Natural killer cell (primary cell): ENCODE measurements at regions not wholly inside any gene's neighbourhood (a gene's known extent, or its start where the extent isn't known, plus 50 kb on each side); places are given as distances from the start of the nearest gene placed in this dataset.

Experiments
- ATAC-seq, 3 donors: fragments of 150-1000 bp in 2 of 3; fragments of 200-7000 bp in 1 of 3; cut with Tn5 transposase; 1 replicate in 1 of 3; 2 replicates in 2 of 3; pipeline ENCODE4 v1.10.0; 2021; ENCODE audit warnings: mild to moderate bottlenecking in 2 of 3, moderate library complexity in 2 of 3
- DNase-seq, 2 donors: peaks; one replicate each; pipeline versions ENCODE4 v3.0.0 to v3.0.0-alpha.2; 2013 to 2021; ENCODE audit warnings: mixed read lengths in 1 of 2
- H3K27ac ChIP-seq: one replicate; pipeline ENCODE4 v1.5.1; 2013; ENCODE audit warnings: mild to moderate bottlenecking, low read length
- H3K27me3 ChIP-seq: one replicate; pipeline ENCODE4 v1.6.1; 2013; ENCODE audit warnings: low read length; ENCODE audit not compliant: control insufficient read depth, insufficient read depth
- H3K36me3 ChIP-seq: one replicate; pipeline ENCODE4 v1.6.1; 2013; ENCODE audit warnings: low read length; ENCODE audit not compliant: control insufficient read depth, insufficient read depth
- H3K4me1 ChIP-seq: one replicate; pipeline ENCODE4 v1.6.1; 2013; ENCODE audit warnings: low read length; ENCODE audit not compliant: control insufficient read depth, insufficient read depth
- H3K4me3 ChIP-seq: one replicate; pipeline ENCODE4 v1.5.1; 2013; ENCODE audit warnings: low read length
- H3K9me3 ChIP-seq: one replicate; pipeline ENCODE4 v1.6.1; 2013; ENCODE audit warnings: low read length; ENCODE audit not compliant: control insufficient read depth, insufficient read depth
- H3K27ac Mint-ChIP-seq, 2 donors: one replicate each; pipeline ENCODE4 v1.8.0; 2022; ENCODE audit warnings: mild to moderate bottlenecking in 2 of 2, mixed read lengths in 2 of 2, moderate library complexity in 1 of 2
- H3K27me3 Mint-ChIP-seq, 2 donors: one replicate each; pipeline ENCODE4 v1.8.0; 2022; ENCODE audit warnings: low read depth in 2 of 2, mixed read lengths in 2 of 2
- H3K36me3 Mint-ChIP-seq: one replicate; pipeline ENCODE4 v1.8.0; 2022; ENCODE audit warnings: mixed read lengths
- H3K4me1 Mint-ChIP-seq, 2 donors: one replicate each; pipeline ENCODE4 v1.8.0; 2022; ENCODE audit warnings: mixed read lengths in 2 of 2
- H3K4me3 Mint-ChIP-seq: one replicate; pipeline ENCODE4 v1.8.0; 2022; ENCODE audit warnings: mild to moderate bottlenecking, moderate library complexity, mixed read lengths
- H3K9me3 Mint-ChIP-seq, 2 donors: one replicate each; pipeline ENCODE4 v1.8.0; 2022; ENCODE audit warnings: mixed read lengths in 2 of 2
- CTCF ChIP-seq: fragments of 200-600 bp; IDR thresholded peaks from one replicate; pipeline ENCODE4 v1.8.0; 2022; ENCODE audit warnings: antibody characterized with exemption
- WGBS: methylation state at CpG from one replicate; pipeline ENCODE4 v1.1.7; 2013; ENCODE audit warnings: missing lambda C conversion rate; ENCODE audit not compliant: insufficient coverage; 5-methylcytosine and 5-hydroxymethylcytosine counted together
- intact Hi-C: fragments of 100-400 bp; cut with micrococcal nuclease; formaldehyde crosslinking; loops from one replicate; pipeline ENCODE4 v1.14.2; 2022

GRCh38 chr2:238640486-238640885, 207.4 kb upstream of the TWIST2 start:
- no peak overlapping the region for H3K4me3 ChIP-seq
- Mint-ChIP-seq H3K4me1 (no peaks in the 10 kb centered on the region), H3K4me3 (no peak overlapping the region), H3K9me3 (no peaks in the 10 kb centered on the region), H3K27ac (no peak overlapping the region), H3K36me3 (no peaks in the 10 kb centered on the region), H3K27me3 (peaks cover 2 to 9% of the 10 kb centered on the region in 2 donors)
- H3K36me3 ChIP-seq: no peaks in the 10 kb centered on the region
- no peaks in the 10 kb centered on the region for H3K27me3 ChIP-seq
- ATAC-seq (no peak), DNase-seq (no peak)
- intact Hi-C loops: no loop called here
- H3K4me1 ChIP-seq: no peaks in the 10 kb centered on the region
- 69% methylated on average over 8 of the region's 8 CpGs for WGBS
- H3K27ac ChIP-seq: no peak overlapping the region
- H3K9me3 ChIP-seq: no peaks in the 10 kb centered on the region
- no peak for TF ChIP-seq CTCF

DNA sequence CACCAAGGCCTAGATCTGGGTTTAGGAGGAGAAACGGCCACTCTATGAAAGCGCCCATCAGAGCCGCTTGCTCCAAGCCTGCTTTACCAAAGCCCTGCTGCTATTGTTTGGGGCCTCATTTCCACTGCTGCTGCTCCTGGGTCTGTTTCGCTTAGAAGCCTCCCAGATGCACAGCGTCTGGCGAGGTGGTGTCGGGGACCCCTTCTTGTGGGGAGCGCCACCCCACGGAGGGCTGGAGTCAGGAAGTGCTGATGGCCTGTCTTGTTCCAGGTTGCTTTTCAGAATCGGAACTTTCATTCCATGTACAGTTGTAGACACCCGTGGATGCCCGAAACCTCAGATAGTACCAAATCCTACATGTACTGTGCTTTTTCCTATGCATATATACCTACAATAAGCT, 204.9 kb upstream of the TWIST2 start:
- ATAC-seq (no peak), DNase-seq (no peak)
- Histone ChIP-seq H3K27me3 (no peaks in the 10 kb centered on the region), H3K4me1 (no peaks in the 10 kb centered on the region), H3K36me3 (no peaks in the 10 kb centered on the region), H3K4me3 (no peak overlapping the region), H3K27ac (no peak overlapping the region), H3K9me3 (no peaks in the 10 kb centered on the region)
- no peaks in the 10 kb centered on the region for H3K9me3 Mint-ChIP-seq
- WGBS: 89% methylated on average over 12 of the region's 12 CpGs
- no peaks in the 10 kb centered on the region for H3K36me3 Mint-ChIP-seq
- H3K27ac Mint-ChIP-seq: no peak overlapping the region
- no peaks in the 10 kb centered on the region for H3K4me1 Mint-ChIP-seq
- peaks cover 2 to 9% of the 10 kb centered on the region in 2 donors for H3K27me3 Mint-ChIP-seq
- TF ChIP-seq CTCF: no peak
- no peak overlapping the region for H3K4me3 Mint-ChIP-seq
- intact Hi-C loops: no loop called here

- peaks cover 2 to 9% of the 10 kb centered on the region in 2 donors for H3K27me3 Mint-ChIP-seq
- H3K36me3 Mint-ChIP-seq: no peaks in the 10 kb centered on the region
- ATAC-seq (no peak), DNase-seq (no peak)
- intact Hi-C loops: no loop called here
- H3K4me1 Mint-ChIP-seq: no peaks in the 10 kb centered on the region
- H3K4me3 ChIP-seq: no peak overlapping the region
- no peaks in the 10 kb centered on the region for H3K9me3 ChIP-seq
- WGBS: 80% methylated on average over 5 of the region's 5 CpGs
- H3K27ac Mint-ChIP-seq: no peak overlapping the region
- H3K27me3 ChIP-seq: no peaks in the 10 kb centered on the region
- no peaks in the 10 kb centered on the region for H3K36me3 ChIP-seq
- H3K27ac ChIP-seq: no peak overlapping the region
- H3K4me3 Mint-ChIP-seq: no peak overlapping the region
- TF ChIP-seq CTCF: no peak
- no peaks in the 10 kb centered on the region for H3K9me3 Mint-ChIP-seq
- no peaks in the 10 kb centered on the region for H3K4me1 ChIP-seq
Measured at GRCh38 chr2:238643400-238643907, 204.4 kb upstream of the TWIST2 start.
